CD1c-positive myeloid dendritic cell (primary cell): ENCODE measurements at regions not wholly inside any gene's neighbourhood (a gene's known extent, or its start where the extent isn't known, plus 50 kb on each side); places are given as distances from the start of the nearest gene placed in this dataset.

Experiments
- DNase-seq: peaks from one replicate; pipeline ENCODE4 v3.0.0-alpha.2; 2016; ENCODE audit errors: extremely low spot score

- DNase-seq = no peak
These were observed 84.5 kb upstream of the FYN start for GRCh38 chr6:111957623-111958315.

DNA sequence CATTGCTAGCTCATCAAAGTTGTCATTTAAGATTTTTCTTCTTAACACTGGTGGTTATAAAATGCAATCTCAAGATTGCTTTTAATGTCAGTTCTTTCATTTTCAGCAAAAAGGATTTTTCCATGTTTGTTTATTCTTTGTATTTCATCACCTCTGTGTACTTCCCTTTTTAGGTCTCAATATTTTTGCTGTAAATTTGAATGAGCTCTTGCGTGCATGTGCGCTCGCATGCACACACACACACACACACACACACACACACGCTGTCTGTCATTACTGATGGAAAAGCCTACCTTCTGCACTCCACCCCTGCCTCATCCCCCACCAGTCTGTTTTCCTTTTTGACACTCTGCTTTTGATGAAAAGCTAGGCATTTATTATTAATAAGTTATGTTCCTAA, 85.3 kb upstream of the FYN start:
- DNase-seq = peak; percentile 75

- DNase-seq = peak; percentile 27
These were observed 86.5 kb upstream of the FYN start for GRCh38 chr6:111959766-111960165.

DNA sequence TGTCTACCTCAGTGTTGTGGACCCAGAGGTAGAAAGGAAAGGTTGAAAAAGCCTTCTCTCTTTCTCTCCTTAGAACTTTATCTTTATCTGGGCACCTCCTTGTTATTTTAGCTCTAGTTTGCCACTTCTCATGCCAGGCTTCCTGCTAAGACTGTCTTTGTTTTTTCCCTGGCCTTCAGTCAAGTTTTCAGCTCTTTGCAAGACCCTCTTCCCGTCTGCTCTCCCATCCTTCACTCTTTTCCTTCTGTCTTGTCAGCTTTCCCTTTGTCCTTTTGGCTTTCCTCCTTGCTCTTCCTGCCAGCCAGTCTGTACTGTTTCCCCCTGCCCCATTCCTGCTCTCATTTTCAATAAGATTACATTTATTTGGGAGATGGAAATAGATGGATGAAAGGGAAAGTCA, 86.8 kb upstream of the CCN6 start:
- DNase-seq = no peak

- peak; percentile 67 for DNase-seq
These were observed 83.5 kb upstream of the CCN6 start for GRCh38 chr6:111970426-111970825.

- DNase-seq = peak; percentile 9
These were observed 82.6 kb upstream of the CCN6 start for GRCh38 chr6:111971181-111971841.

DNA sequence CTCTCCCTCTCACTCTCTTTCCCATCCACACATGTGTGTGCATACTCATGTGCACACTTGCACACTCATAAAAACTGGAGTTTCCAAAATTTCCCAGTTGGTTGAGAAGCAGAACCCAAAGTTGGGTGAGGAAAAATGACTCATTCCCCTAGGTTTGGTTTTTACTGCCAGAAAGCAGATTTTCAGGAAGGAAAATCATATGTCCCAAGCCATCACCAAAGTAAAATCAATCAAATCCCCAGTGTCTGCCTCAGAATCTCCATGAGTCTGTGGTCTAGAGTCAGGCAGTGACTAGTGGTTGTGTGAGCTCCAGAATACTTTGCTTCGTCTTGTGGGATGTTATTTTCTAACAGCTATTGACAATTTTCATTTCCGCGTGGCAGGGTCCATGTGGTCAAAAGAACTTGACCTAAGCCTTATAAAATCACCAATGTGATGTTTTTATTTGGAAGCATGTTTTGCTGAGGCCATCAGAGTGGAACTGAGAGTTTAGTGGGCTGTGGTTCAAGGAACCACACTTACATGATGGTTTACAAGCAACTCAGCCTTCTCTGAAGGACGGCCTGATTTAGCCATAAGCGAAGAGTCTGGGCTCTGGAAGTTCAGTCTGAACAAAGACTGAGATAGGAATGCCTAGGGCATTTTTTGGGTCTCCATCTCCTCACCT, 81.9 kb upstream of the CCN6 start:
- peak; percentile 81 for DNase-seq

DNA sequence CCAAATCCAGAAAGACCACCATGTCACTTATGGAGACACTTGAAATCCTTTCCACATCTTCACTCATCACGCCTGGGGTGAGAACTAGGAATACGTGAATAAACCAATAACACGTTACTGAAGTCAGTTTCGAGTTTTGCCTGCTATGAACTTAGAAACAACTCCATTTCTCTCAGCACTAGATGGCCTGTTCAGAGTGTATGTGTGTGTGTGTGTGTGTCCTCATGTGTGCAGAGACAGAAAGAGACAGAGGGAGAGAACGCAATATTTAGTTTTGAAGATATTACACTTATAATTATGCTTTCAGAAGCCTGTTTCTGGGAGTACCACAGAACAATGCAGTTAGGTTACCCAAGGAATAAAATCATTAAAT, 81.2 kb upstream of the CCN6 start:
- DNase-seq = no peak

- DNase-seq = peak; percentile 58
These were observed 80.7 kb upstream of the CCN6 start for GRCh38 chr6:111973118-111973761.

GRCh38 chr6:111973927-111974639, 79.8 kb upstream of the CCN6 start:
- no peak for DNase-seq

DNA sequence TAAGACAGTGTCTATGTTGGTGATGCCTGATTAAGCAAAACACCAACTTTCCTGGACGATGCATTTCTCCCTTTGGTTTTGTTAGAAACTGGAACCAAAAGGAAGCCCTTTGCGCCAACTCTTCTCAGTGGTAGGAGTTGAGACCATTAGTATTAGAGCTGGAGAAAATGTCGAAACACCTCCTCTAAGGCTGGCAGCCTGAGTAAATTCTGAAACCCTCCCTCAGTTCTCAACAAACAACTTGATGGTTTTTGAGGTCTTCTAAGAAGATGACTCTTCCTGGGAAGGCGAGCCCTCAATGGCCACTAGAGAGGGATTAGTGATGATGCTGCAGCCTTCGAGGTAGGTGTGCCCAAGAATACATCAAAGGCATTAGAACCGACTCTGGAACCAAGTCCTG, 78.4 kb upstream of the CCN6 start:
- no peak for DNase-seq

DNA sequence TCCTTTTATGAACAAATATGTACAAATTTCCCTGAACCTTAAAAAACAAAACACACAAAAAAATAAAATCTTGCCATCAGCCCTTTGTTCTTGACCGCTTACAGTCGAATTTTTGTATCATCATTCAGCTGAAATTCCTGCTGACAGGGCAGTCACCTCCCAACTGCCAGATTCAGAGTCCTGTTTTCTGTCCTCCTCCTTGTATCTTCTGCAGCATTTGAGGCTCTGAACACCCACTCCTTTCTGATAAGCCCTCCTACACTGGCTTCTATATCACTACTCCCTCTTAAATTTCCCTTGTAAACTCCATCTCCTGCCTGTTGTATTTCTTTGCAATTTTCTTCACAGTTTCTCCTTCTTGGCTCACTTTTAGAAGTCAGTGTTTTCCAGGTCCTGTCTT, 77.8 kb upstream of the CCN6 start:
- no peak for DNase-seq

- no peak for DNase-seq
These were observed 75.3 kb upstream of the CCN6 start for GRCh38 chr6:111978532-111979149.

DNA sequence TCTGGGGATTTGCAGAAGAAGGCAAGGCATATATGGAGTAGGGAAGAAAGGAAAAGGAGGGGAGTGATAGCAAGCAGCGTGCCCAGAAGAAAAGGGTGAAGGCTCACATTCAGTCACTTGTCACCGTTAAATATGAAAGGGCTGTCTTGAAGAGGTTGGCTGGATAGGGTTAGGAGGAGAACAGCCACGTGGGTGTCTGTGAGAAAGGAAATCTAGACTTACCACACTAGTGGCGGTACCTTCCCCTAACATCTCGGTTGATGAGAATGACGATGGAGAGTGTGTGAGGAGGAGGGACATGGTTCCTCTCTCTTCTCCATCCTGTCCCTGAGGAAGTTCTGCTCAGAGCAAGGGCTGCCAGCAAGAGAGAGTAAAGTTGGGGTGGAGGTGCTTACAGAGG, 74.3 kb upstream of the CCN6 start:
- no peak for DNase-seq

DNA sequence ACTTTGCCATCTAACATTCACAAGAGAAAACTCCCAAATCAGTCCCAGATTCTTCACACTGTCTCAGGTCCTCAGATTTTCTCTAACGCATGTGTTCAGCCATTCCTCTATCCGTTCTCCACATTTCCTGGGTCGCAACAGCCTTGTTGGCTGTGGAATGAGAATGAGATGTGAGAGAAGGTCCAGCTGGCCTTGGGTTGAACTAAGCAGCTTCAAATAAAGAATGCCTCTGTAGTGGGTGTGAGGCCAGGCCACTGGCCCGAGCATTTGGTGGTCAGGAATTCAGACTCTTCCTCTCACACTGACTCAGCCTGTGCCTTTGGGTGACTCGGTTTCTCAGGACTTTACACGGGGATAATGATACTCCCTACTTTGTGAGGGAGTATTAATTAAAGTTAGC, 73.8 kb upstream of the CCN6 start:
- DNase-seq = no peak

DNA sequence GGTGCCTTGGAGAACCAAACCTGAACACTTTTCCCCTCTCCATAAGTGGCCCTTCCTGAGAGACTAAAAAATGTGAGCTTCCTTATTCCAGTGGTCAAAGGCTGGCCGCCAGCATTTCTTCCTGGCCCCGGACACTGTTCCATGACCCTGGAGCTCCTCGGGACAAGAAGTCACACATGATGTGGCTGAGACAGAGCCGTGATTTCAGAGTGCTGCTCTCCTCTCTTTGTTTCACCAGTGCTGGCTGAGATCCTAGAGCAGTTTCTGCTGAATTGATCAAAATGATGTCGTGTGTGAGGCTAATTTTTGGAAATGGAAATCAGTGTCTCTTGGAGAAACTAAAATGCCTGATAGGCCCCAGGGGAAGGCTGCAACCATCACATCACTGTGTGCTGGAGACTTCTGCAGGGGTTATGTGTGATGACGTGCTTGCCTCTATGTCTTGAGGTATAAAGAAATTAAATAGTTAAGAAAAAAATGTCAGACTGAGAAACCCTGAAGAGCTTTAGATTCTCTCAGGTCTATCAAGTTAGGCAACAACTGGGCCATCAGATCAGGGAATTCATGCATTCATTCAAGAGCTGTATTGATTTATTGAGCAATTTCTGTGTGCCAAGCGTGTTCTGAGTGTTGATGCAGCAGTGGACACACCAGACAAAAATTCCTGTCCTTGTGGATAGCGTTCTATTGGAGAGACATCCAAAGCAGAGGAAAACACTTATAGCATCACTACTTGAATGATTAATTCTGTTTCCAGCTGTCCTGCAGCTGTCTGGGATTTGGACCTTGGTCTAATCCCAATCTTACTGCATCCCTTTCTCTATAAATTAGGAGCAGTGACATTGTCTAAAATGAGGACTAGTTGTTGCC, 72.7 kb upstream of the CCN6 start:
- DNase-seq = no peak

- no peak for DNase-seq
These were observed 71.2 kb upstream of the CCN6 start for GRCh38 chr6:111982681-111983080.

DNA sequence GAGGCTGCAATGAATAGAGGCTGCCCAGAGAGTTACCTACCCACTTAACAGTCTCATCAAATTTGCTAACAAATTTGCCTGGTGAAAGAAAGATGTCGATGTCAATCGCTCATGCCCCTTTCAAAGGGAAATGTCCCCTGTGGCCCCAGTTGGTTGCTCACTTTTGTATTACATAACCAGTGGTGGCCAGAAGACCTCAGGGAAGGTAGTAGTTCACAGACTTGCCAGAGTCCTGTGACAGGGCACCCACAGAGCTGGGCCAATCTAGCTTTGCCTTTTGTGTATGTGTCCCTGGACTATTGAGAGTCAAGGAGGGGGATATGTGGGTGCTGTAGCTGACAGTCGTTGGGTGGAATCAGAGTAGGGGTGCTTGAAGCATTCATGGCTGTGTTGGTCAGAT, 70.7 kb upstream of the CCN6 start:
- no peak for DNase-seq

- DNase-seq = no peak
These were observed 69.8 kb upstream of the CCN6 start for GRCh38 chr6:111984081-111984480.

GRCh38 chr6:111984516-111985201, 69.2 kb upstream of the CCN6 start:
- DNase-seq = no peak
